PC-9 (cell line): ENCODE measurements at regions not wholly inside any gene's neighbourhood (a gene's known extent, or its start where the extent isn't known, plus 50 kb on each side); places are given as distances from the start of the nearest gene placed in this dataset.
"Not testable (repeated sequence)": the region's sequence is repeated elsewhere in the genome, so short reads cannot be mapped to it uniquely, and the experiment has no call there.

ENCODE experiments used
- CTCF ChIP-seq: fragments of 200-600 bp; sonication (generic); conservative IDR thresholded peaks from 2 replicates; pipeline ENCODE4 v1.6.1; 2017; ENCODE audit warnings: mixed run types, antibody characterized with exemption, mild to moderate bottlenecking, moderate library complexity
- EZH2 ChIP-seq: fragments of 200-600 bp; sonication (generic); IDR thresholded peaks from 2 replicates; pipeline ENCODE4 v1.8.0; 2017; ENCODE audit warnings: antibody characterized with exemption, low read depth

GRCh38 chr3:162598500-162598899 lies 1101.9 kb downstream of the OTOL1 start:
- not testable (repeated sequence) for TF ChIP-seq CTCF, EZH2
